Fibroblast of the aortic adventitia (primary cell): ENCODE measurements at regions not wholly inside any gene's neighbourhood (a gene's known extent, or its start where the extent isn't known, plus 50 kb on each side); places are given as distances from the start of the nearest gene placed in this dataset.

Experiments used
- DNase-seq: peaks from one replicate; pipeline ENCODE4 v3.0.0-alpha.2; 2010; ENCODE audit warnings: low read depth
- H3K4me3 ChIP-seq: 2 replicates; pipeline ENCODE4 v1.5.1; 2011; ENCODE audit warnings: low read depth, mild to moderate bottlenecking, control low read depth, low read length, moderate library complexity
- CTCF ChIP-seq: IDR thresholded peaks from 2 replicates; pipeline ENCODE4 v1.5.1; 2011; ENCODE audit warnings: mild to moderate bottlenecking, low read length, control low read depth, inconsistent platforms; ENCODE audit not compliant: insufficient read depth

DNA sequence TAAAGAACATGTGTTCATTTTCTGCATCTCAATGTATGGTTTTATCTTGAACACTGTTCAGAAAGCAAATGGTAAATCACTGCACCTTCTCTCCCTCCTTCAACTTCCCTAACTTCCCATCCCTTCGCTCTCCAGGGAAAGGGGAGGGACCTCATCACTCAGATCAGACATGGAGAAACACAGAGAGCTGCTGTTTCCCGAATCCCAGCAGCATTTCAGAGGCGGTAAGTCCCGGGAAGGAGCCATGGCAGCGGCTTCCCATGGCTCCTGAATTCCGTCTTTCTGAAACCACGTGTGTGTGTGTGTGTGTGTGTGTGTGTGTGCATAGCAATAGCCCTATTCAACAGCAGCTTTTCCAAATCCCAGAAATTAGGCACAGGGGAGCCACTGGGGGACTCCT is 125.4 kb upstream of the TMCC3 start:
- no peak overlapping the region for H3K4me3 ChIP-seq
- no peak for DNase-seq
- no peak for TF ChIP-seq CTCF

DNA sequence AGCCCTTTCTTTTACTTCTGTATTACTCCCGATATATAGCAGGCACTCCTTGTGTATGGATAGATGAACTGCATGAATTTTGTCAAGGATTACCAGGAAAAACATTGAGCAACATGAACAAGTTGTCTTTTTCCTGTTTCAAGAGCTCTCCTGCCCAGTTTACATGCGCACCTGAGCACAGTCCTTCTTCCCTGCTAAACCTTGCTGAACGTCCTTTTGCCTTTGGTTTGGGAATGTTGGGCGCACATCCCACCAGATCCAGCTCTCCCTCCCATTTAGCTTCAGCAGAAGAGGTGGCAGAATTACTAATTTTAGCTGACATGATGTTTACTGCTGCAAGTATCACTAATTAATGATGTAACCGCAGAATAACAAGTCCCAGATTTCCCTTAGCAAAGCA is 121.4 kb upstream of the TMCC3 start:
- DNase-seq = no peak
- H3K4me3 ChIP-seq = no peak overlapping the region
- TF ChIP-seq CTCF = no peak

DNA sequence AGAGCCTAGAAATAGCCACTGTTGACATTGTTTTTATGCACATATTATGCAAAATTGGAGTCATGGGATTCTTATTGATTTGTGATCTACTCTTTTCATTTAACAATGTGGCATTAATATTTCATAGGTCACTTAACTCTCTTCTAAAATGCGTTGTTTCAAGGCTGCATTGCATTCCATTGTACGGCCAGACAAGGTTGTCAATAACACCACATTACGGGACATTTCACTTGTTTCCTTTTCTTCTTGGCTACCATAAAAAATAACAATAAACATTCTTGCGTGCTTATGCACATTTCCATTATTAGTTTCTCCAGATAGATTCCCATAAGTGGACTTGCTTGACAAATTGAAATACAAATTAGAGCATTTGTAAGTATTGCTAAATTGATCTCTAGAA is 120.8 kb upstream of the TMCC3 start:
- no peak overlapping the region for H3K4me3 ChIP-seq
- no peak for TF ChIP-seq CTCF
- no peak for DNase-seq

DNA sequence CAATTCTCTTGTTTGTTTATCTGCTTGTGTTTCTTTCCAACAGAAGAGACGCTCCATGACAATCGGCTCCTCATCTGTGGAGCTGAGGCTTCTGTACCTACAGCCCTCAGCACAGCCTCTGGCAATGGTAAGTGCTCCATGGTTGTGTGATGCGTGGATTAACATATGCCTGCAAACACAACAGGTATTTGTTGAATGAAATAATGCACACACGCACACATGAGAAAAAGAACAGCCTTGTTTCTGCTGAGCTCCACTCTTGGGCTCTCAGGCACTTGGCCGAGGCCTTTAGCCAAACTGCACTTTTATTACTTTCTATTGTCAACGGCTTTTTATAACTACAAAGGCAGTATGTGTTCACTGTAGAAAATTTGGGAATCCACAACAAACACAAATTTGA is 120.4 kb upstream of the TMCC3 start:
- no peak for DNase-seq
- H3K4me3 ChIP-seq = no peak overlapping the region
- no peak for TF ChIP-seq CTCF

- no peak overlapping the region for H3K4me3 ChIP-seq
- no peak for TF ChIP-seq CTCF
- no peak for DNase-seq
These were observed 119.7 kb upstream of the TMCC3 start for GRCh38 chr12:94769776-94770759.

DNA sequence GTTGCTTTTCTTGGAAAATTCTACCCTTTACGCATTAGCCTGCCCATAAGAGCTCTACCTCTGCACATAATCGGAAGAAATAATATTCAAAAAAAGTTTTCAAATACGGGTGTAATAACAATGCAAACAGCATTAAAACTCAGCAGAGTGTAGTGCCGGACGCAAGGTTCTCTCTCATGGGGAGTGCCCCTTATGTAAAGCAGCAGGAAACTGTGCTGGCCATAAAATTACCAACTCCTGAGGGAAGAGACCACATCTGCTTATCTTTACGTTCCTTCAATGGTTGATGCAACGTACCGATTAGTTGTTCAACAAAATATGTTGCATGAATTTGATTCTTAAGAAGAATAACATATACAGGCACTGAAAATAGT is 118.7 kb upstream of the TMCC3 start:
- TF ChIP-seq CTCF = no peak
- peak; percentile 23 for DNase-seq
- no peak overlapping the region for H3K4me3 ChIP-seq
